Adrenal gland (tissue), 9 donors: ENCODE measurements at regions not wholly inside any gene's neighbourhood (a gene's known extent, or its start where the extent isn't known, plus 50 kb on each side); places are given as distances from the start of the nearest gene placed in this dataset.

Experiments used
- DNase-seq, 7 donors: peaks; one replicate each; pipeline ENCODE4 v3.0.0-alpha.2; 2019 to 2020
- H3K27ac ChIP-seq, 5 donors: fragments of 200-600 bp; sonication (generic) in 4 of 5; 1 replicate in 3 of 5; 2 replicates in 2 of 5; pipeline versions ENCODE4 v1.5.1 to v1.8.0; 2016 to 2020; ENCODE audit warnings: mild to moderate bottlenecking in 1 of 5
- H3K27me3 ChIP-seq: fragments of 200-600 bp; 2 replicates; pipeline ENCODE4 v1.8.0; 2021
- H3K36me3 ChIP-seq, 2 donors: fragments of 200-600 bp; replicated peaks in 1 of 2; 1 replicate in 1 of 2; 2 replicates in 1 of 2; pipeline versions ENCODE4 v1.5.1 to v1.8.0; 2018 to 2022
- H3K4me1 ChIP-seq, 2 donors: fragments of 200-600 bp; replicated peaks in 1 of 2; 1 replicate in 1 of 2; 2 replicates in 1 of 2; pipeline versions ENCODE4 v1.5.1 to v1.8.0; 2018 to 2021
- H3K4me3 ChIP-seq, 4 donors: fragments of 200-600 bp; sonication (generic) in 3 of 4; one replicate each; pipeline ENCODE4 v1.5.1; 2016 to 2018
- H3K9me3 ChIP-seq, 3 donors: fragments of 200-600 bp; sonication (generic) in 1 of 3; replicated peaks in 1 of 3; 1 replicate in 2 of 3; 2 replicates in 1 of 3; pipeline versions ENCODE4 v1.5.1 to v1.8.0; 2016 to 2021
- POLR2A ChIP-seq, 2 donors: fragments of 450-650 bp; IDR thresholded peaks; one replicate each; pipeline ENCODE4 v1.6.1; 2017; ENCODE audit warnings: antibody characterized with exemption in 2 of 2, mild to moderate bottlenecking in 2 of 2, moderate library complexity in 1 of 2
- WGBS, 4 donors: extraction: QIAGEN DNeasy Blood & Tissue Kit in 2 of 4; methylation state at CpG; one replicate each; pipeline versions ENCODE4 v1.1.5 to v1.1.7; 2013 to 2017; 5-methylcytosine and 5-hydroxymethylcytosine counted together
- intact Hi-C, 2 donors: fragments of 100-400 bp; cut with DNase I; formaldehyde crosslinking; loops; one replicate each; pipeline versions ENCODE4 v1.14.1 to v1.15.0; 2022 to 2023
- TF ChIP-seq, protein P1 (sequence below), 6 experiments: fragments of 450-650 bp in 4 of 6; fragments of 200-600 bp in 2 of 6; sonication (generic) in 1 of 6; IDR thresholded peaks; 1 replicate in 5 of 6; 2 replicates in 1 of 6; pipeline versions ENCODE4 v1.5.1 to v1.8.0; 2016 to 2021; ENCODE audit warnings: antibody characterized with exemption in 6 of 6, mild to moderate bottlenecking in 2 of 6, moderate library complexity in 1 of 6
- donor health status: healthy with polysubstance abuse.
- donor health status: Bipolar disorder and iron deficiency.
- donor health status: DM: yes; HTN: yes; CAD: no.
- donor health status: DM: no; HTN: no; CAD: no.
- donor health status: DM: no; HTN: no; CAD: no.

- no peak for DNase-seq
- Histone ChIP-seq H3K27ac (no peak overlapping the region), H3K4me1 (no peaks in the 10 kb centered on the region), H3K36me3 (no peaks in the 10 kb centered on the region), H3K4me3 (no peak overlapping the region), H3K27me3 (no peaks in the 10 kb centered on the region), H3K9me3 (no peaks in the 10 kb centered on the region)
- 60 to 77% (median 66%) methylated on average over 3 of the region's 3 CpGs for WGBS, 4 donors
- intact Hi-C loops, result no loop called here
- no peak for TF ChIP-seq POLR2A (IDR thresholded peaks at IDR 0.05)
- TF ChIP-seq, protein P1, sequence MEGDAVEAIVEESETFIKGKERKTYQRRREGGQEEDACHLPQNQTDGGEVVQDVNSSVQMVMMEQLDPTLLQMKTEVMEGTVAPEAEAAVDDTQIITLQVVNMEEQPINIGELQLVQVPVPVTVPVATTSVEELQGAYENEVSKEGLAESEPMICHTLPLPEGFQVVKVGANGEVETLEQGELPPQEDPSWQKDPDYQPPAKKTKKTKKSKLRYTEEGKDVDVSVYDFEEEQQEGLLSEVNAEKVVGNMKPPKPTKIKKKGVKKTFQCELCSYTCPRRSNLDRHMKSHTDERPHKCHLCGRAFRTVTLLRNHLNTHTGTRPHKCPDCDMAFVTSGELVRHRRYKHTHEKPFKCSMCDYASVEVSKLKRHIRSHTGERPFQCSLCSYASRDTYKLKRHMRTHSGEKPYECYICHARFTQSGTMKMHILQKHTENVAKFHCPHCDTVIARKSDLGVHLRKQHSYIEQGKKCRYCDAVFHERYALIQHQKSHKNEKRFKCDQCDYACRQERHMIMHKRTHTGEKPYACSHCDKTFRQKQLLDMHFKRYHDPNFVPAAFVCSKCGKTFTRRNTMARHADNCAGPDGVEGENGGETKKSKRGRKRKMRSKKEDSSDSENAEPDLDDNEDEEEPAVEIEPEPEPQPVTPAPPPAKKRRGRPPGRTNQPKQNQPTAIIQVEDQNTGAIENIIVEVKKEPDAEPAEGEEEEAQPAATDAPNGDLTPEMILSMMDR (IDR thresholded peaks at IDR 0.05), result no peak
These were observed 246.7 kb downstream of the TTC6 start for GRCh38 chr14:37842106-37842505.

- no peak for DNase-seq
- Histone ChIP-seq H3K27me3 (no peaks in the 10 kb centered on the region), H3K4me1 (no peaks in the 10 kb centered on the region), H3K27ac (no peak overlapping the region), H3K4me3 (no peak overlapping the region), H3K9me3 (no peaks in the 10 kb centered on the region), H3K36me3 (no peaks in the 10 kb centered on the region)
- TF ChIP-seq, protein P1 (IDR thresholded peaks at IDR 0.05), result no peak
- no peak for TF ChIP-seq POLR2A (IDR thresholded peaks at IDR 0.05)
- 74 to 83% (median 77%) methylated on average over 7 to 8 of the region's 8 CpGs for WGBS, 4 donors
- intact Hi-C loops, result no loop called here
These were observed 248.7 kb downstream of the TTC6 start for GRCh38 chr14:37843954-37844607.

GRCh38 chr14:37844614-37845013 is 249.2 kb downstream of the TTC6 start:
- intact Hi-C loops, result no loop called here

GRCh38 chr14:37848985-37849621 is 253.7 kb downstream of the TTC6 start:
- Histone ChIP-seq H3K36me3 (no peaks in the 10 kb centered on the region), H3K27me3 (no peaks in the 10 kb centered on the region), H3K27ac (no peak overlapping the region), H3K4me1 (no peaks in the 10 kb centered on the region), H3K4me3 (no peak overlapping the region), H3K9me3 (no peaks in the 10 kb centered on the region)
- TF ChIP-seq, protein P1 (IDR thresholded peaks at IDR 0.05), result no peak
- TF ChIP-seq POLR2A (IDR thresholded peaks at IDR 0.05), result no peak
- WGBS, 4 donors, result 44 to 68% (median 58%) methylated on average over 2 of the region's 2 CpGs
- no peak for DNase-seq
- intact Hi-C loops, result no loop called here

More at GRCh38 chr14:37844614-37845013, 249.2 kb downstream of the TTC6 start:
- H3K36me3 ChIP-seq, result no peaks in the 10 kb centered on the region
- TF ChIP-seq, protein P1 (IDR thresholded peaks at IDR 0.05), result no peak
- no peak for TF ChIP-seq POLR2A (IDR thresholded peaks at IDR 0.05)
- no peak for DNase-seq
- no peak overlapping the region for H3K27ac ChIP-seq
- no peaks in the 10 kb centered on the region for H3K9me3 ChIP-seq
- 58 to 70% (median 65%) methylated on average over 2 of the region's 2 CpGs for WGBS, 4 donors
- no peak overlapping the region for H3K4me3 ChIP-seq
- H3K4me1 ChIP-seq, result no peaks in the 10 kb centered on the region
- no peaks in the 10 kb centered on the region for H3K27me3 ChIP-seq
